ENCODE measurements at regions not wholly inside any gene's neighbourhood (a gene's known extent, or its start where the extent isn't known, plus 50 kb on each side); places are given as distances from the start of the nearest gene placed in this dataset.

DNA sequence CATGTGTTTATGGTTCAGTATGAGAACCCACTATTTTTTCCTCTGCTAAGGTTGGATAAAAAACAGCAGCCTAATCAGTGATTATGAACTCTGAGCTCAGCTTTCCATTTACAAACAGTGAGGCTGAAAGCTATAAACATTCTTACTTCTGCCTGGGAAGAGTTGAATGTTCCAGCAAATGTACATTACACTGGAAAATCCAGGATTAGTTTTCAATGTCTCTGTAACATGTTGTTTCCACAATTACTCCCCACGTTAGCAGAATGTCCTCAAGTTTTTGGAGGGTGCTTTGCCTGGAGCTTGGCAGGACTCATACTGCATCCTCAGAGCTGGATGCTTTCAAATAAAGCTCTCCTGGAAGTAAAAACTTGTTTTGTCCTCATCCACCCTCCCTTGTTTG is 150.4 kb downstream of the POSTN start:
- TF ChIP-seq, protein P1, sequence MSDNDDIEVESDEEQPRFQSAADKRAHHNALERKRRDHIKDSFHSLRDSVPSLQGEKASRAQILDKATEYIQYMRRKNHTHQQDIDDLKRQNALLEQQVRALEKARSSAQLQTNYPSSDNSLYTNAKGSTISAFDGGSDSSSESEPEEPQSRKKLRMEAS (IDR thresholded peaks at IDR 0.05), result no peak
- no peak for TF ChIP-seq NFIC (IDR thresholded peaks at IDR 0.05)
- TF ChIP-seq, protein P2, sequence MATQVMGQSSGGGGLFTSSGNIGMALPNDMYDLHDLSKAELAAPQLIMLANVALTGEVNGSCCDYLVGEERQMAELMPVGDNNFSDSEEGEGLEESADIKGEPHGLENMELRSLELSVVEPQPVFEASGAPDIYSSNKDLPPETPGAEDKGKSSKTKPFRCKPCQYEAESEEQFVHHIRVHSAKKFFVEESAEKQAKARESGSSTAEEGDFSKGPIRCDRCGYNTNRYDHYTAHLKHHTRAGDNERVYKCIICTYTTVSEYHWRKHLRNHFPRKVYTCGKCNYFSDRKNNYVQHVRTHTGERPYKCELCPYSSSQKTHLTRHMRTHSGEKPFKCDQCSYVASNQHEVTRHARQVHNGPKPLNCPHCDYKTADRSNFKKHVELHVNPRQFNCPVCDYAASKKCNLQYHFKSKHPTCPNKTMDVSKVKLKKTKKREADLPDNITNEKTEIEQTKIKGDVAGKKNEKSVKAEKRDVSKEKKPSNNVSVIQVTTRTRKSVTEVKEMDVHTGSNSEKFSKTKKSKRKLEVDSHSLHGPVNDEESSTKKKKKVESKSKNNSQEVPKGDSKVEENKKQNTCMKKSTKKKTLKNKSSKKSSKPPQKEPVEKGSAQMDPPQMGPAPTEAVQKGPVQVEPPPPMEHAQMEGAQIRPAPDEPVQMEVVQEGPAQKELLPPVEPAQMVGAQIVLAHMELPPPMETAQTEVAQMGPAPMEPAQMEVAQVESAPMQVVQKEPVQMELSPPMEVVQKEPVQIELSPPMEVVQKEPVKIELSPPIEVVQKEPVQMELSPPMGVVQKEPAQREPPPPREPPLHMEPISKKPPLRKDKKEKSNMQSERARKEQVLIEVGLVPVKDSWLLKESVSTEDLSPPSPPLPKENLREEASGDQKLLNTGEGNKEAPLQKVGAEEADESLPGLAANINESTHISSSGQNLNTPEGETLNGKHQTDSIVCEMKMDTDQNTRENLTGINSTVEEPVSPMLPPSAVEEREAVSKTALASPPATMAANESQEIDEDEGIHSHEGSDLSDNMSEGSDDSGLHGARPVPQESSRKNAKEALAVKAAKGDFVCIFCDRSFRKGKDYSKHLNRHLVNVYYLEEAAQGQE (IDR thresholded peaks at IDR 0.05; ENCODE audit: low read depth), result no peak
- no peak for TF ChIP-seq CEBPB (IDR thresholded peaks at IDR 0.05)
- TF ChIP-seq FOXM1 (IDR thresholded peaks at IDR 0.05; ENCODE audit: borderline replicate concordance, low read depth), result no peak
- TF ChIP-seq EGR1 (IDR thresholded peaks at IDR 0.05), result no peak
- no peak for TF ChIP-seq YY1 (IDR thresholded peaks at IDR 0.05; ENCODE audit: low read depth)
- TF ChIP-seq TCF12 (IDR thresholded peaks at IDR 0.05; ENCODE audit: low read depth), result no peak
- no peak for TF ChIP-seq CREB1 (IDR thresholded peaks at IDR 0.05; ENCODE audit: low read depth)
- TF ChIP-seq EP300 (IDR thresholded peaks at IDR 0.05; ENCODE audit: borderline replicate concordance), result no peak
- no peak for TF ChIP-seq ZBTB7A (IDR thresholded peaks at IDR 0.05; ENCODE audit: low read depth)
- TF ChIP-seq RAD21 (IDR thresholded peaks at IDR 0.05; ENCODE audit: low read depth), result no peak
- TF ChIP-seq TEAD4 (IDR thresholded peaks at IDR 0.05), result no peak
- TF ChIP-seq TAF1 (IDR thresholded peaks at IDR 0.05; ENCODE audit: low read depth), result no peak
- TF ChIP-seq, protein P3, sequence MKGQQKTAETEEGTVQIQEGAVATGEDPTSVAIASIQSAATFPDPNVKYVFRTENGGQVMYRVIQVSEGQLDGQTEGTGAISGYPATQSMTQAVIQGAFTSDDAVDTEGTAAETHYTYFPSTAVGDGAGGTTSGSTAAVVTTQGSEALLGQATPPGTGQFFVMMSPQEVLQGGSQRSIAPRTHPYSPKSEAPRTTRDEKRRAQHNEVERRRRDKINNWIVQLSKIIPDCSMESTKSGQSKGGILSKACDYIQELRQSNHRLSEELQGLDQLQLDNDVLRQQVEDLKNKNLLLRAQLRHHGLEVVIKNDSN (IDR thresholded peaks at IDR 0.05), result no peak

DNA sequence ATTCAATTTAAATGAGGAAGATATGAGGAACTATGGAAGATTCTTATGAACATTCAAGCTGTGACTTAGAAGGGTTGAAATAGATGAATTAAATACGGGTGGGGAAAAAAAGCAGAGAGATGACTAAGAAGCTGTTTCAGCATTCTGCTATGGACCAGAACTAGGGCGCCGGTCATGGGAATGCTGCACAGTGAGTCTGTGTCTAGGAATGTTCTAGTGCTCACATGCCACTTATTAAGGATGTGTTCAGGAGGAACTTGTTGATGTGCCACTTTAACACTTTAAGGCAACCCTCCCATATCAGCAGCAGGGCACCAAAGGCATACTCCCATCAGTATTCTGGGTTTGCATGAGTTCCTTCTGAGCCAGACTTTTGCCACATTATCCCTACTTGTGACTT is 152.1 kb downstream of the POSTN start:
- TF ChIP-seq RAD21 (IDR thresholded peaks at IDR 0.05; ENCODE audit: low read depth) (no peak), CEBPB (IDR thresholded peaks at IDR 0.05) (no peak), TAF1 (IDR thresholded peaks at IDR 0.05; ENCODE audit: low read depth) (no peak), FOXM1 (IDR thresholded peaks at IDR 0.05; ENCODE audit: borderline replicate concordance, low read depth) (no peak)
- TF ChIP-seq, protein P1 (IDR thresholded peaks at IDR 0.05), result no peak
- TF ChIP-seq, protein P3 (IDR thresholded peaks at IDR 0.05), result no peak
- TF ChIP-seq, protein P2 (IDR thresholded peaks at IDR 0.05; ENCODE audit: low read depth), result no peak

DNA sequence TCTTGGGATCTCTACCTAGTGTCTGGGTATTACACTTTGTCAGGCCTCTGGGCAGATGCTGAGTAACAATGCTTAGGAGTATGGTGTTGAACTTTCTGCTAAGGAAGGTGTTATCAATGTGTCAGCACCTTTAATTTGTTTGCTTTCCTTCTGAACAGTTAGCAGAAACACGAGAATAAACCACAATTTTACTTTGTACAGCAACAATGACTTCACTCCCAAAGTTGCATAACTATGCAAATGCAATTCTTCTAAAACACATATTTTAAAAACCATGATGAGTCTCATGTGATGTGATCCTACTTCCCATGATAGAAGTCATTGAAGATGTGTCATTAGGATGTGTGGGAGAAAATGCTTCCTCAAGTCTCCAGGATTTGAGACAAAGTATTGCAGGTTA is 155.0 kb downstream of the POSTN start:
- TF ChIP-seq NFIC (IDR thresholded peaks at IDR 0.05) (no peak), TEAD4 (IDR thresholded peaks at IDR 0.05) (no peak)

DNA sequence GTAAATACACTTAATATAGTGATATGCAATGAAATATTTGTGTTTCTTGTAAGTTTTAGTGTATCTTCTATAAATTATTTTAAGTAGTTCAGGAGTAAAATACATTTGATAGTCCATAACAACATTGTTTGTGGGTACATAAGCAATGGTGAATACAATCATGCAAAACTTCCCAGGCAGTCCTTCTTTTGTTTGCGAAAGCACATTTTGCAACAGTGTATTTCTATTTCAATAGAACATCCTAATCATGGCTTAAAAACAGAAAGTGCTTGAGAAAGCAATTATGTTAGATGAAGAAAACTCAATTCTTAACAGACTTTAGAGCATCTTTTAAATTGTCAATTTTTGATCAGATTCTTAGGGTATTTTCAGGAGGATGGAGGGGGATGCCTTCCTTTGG is 155.6 kb downstream of the POSTN start:
- TF ChIP-seq CREB1 (IDR thresholded peaks at IDR 0.05; ENCODE audit: low read depth), result no peak
- TF ChIP-seq, protein P3 (IDR thresholded peaks at IDR 0.05), result no peak
- no peak for TF ChIP-seq EGR1 (IDR thresholded peaks at IDR 0.05)
- no peak for TF ChIP-seq RAD21 (IDR thresholded peaks at IDR 0.05; ENCODE audit: low read depth)

DNA sequence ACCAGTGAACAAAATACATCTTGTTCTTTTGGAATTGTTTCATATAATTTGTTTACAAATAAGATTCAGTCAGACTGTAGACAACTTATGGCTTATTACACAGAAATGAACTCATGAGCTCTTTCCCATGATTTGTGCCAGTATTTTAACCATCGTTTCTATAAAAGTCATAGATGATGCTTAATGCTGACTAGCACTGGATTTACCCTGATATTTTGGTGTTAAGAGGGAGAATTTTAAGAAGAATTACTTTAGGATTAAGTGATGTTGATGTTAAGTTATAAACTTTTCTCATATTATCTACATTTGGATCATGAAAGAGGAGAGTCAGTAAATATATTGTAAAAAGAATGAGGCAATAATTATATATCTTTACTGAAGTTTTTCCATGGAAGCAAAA is 162.7 kb downstream of the POSTN start:
- TF ChIP-seq EP300 (IDR thresholded peaks at IDR 0.05; ENCODE audit: borderline replicate concordance) (no peak), TAF1 (IDR thresholded peaks at IDR 0.05; ENCODE audit: low read depth) (no peak), ZBTB7A (IDR thresholded peaks at IDR 0.05; ENCODE audit: low read depth) (no peak), RAD21 (IDR thresholded peaks at IDR 0.05; ENCODE audit: low read depth) (no peak), NFIC (IDR thresholded peaks at IDR 0.05) (no peak), TEAD4 (IDR thresholded peaks at IDR 0.05) (no peak), FOXM1 (IDR thresholded peaks at IDR 0.05; ENCODE audit: borderline replicate concordance, low read depth) (no peak), CEBPB (IDR thresholded peaks at IDR 0.05) (no peak), TCF12 (IDR thresholded peaks at IDR 0.05; ENCODE audit: low read depth) (no peak), CREB1 (IDR thresholded peaks at IDR 0.05; ENCODE audit: low read depth) (no peak)
- TF ChIP-seq, protein P2 (IDR thresholded peaks at IDR 0.05; ENCODE audit: low read depth), result no peak

Data from Ishikawa (cell line).